Neural cell (in vitro differentiated cells): ENCODE measurements at regions not wholly inside any gene's neighbourhood (a gene's known extent, or its start where the extent isn't known, plus 50 kb on each side); places are given as distances from the start of the nearest gene placed in this dataset.

ENCODE experiments used
- H2AFZ ChIP-seq: fragments of 200-600, 300-800 bp; sonication (generic), shearing (Covaris generic); 2 replicates; pipeline ENCODE4 v1.6.0; 2014; ENCODE audit warnings: low read depth, mild to moderate bottlenecking, antibody characterized with exemption, low read length, moderate library complexity
- H3F3A ChIP-seq: fragments of 200-600 bp; shearing (Covaris generic); 2 replicates; pipeline ENCODE4 v1.6.1; 2016; ENCODE audit warnings: mild to moderate bottlenecking, moderate library complexity, mixed read lengths, antibody characterized with exemption, low read length; ENCODE audit not compliant: insufficient read depth, poor library complexity, severe bottlenecking
- H3K27ac ChIP-seq: fragments of 200-600, 300-800 bp; sonication (generic), shearing (Covaris generic); 2 replicates; pipeline ENCODE4 v1.5.1; 2014; ENCODE audit warnings: mild to moderate bottlenecking, low read length, moderate library complexity
- H3K27me3 ChIP-seq: fragments of 300-800, 200-600 bp; sonication (generic), shearing (Covaris generic); 2 replicates; pipeline ENCODE4 v1.6.0; 2014; ENCODE audit warnings: mild to moderate bottlenecking, low read depth, low read length, moderate library complexity; ENCODE audit not compliant: insufficient read depth
- H3K36me3 ChIP-seq: fragments of 300-800, 200-600 bp; sonication (generic), shearing (Covaris generic); 2 replicates; pipeline ENCODE4 v1.5.1; 2014; ENCODE audit warnings: mild to moderate bottlenecking, antibody characterized with exemption, low read length, moderate library complexity; ENCODE audit not compliant: insufficient read depth
- H3K4me2 ChIP-seq: fragments of 300-800, 200-600 bp; sonication (generic), shearing (Covaris generic); 2 replicates; pipeline ENCODE4 v1.6.0; 2014; ENCODE audit warnings: mild to moderate bottlenecking, low read length
- H3K4me3 ChIP-seq: fragments of 300-800, 200-600 bp; sonication (generic), shearing (Covaris generic); 2 replicates; pipeline ENCODE4 v1.5.1; 2014; ENCODE audit warnings: mild to moderate bottlenecking, low read length, moderate library complexity
- H3K79me2 ChIP-seq: fragments of 200-600 bp; shearing (Covaris generic); replicated peaks from 2 replicates; pipeline ENCODE4 v1.6.0; 2014; ENCODE audit warnings: mild to moderate bottlenecking, low read length, moderate library complexity; ENCODE audit not compliant: insufficient read depth
- H3K9ac ChIP-seq: fragments of 300-800, 200-600 bp; sonication (generic), shearing (Covaris generic); 2 replicates; pipeline ENCODE4 v1.6.1; 2016; ENCODE audit warnings: mild to moderate bottlenecking, low read length, mixed read lengths
- H3K9me2 ChIP-seq: fragments of 200-600 bp; shearing (Covaris generic); 2 replicates; pipeline ENCODE4 v1.6.1; 2016; ENCODE audit warnings: mild to moderate bottlenecking, low read length, mixed read lengths; ENCODE audit not compliant: insufficient read depth
- H3K9me3 ChIP-seq: fragments of 200-600, 300-800 bp; sonication (generic), shearing (Covaris generic); 2 replicates; pipeline ENCODE4 v1.6.1; 2016; ENCODE audit warnings: mild to moderate bottlenecking, mixed run types, low read length, moderate library complexity, mixed read lengths
- H4K20me1 ChIP-seq: fragments of 200-600 bp; shearing (Covaris generic); 2 replicates; pipeline ENCODE4 v1.6.1; 2016; ENCODE audit warnings: mild to moderate bottlenecking, mixed run types; ENCODE audit not compliant: insufficient read depth
- EP300 ChIP-seq: fragments of 450-650 bp; conservative IDR thresholded peaks from 2 replicates; pipeline ENCODE4 v1.6.1; 2014; ENCODE audit warnings: antibody characterized with exemption, mild to moderate bottlenecking, moderate library complexity; ENCODE audit not compliant: poor library complexity, severe bottlenecking
- EZH2 ChIP-seq: fragments of 200-600, 300-800 bp; shearing (Covaris generic), sonication (generic); IDR thresholded peaks from 2 replicates; pipeline ENCODE4 v1.6.1; 2014; ENCODE audit warnings: antibody characterized with exemption, low read length, borderline replicate concordance, mild to moderate bottlenecking; ENCODE audit not compliant: insufficient read depth, poor library complexity, severe bottlenecking
- MXI1 ChIP-seq: fragments of 450-650 bp; conservative IDR thresholded peaks from 2 replicates; pipeline ENCODE4 v1.6.1; 2014; ENCODE audit warnings: antibody characterized with exemption, mild to moderate bottlenecking; ENCODE audit not compliant: poor library complexity, severe bottlenecking
- POLR2AphosphoS5 ChIP-seq: IDR thresholded peaks from 2 replicates; pipeline ENCODE4 v1.6.1; 2012
- RAD21 ChIP-seq: fragments of 450-650 bp; conservative IDR thresholded peaks from 2 replicates; pipeline ENCODE4 v1.6.1; 2014; ENCODE audit warnings: antibody characterized with exemption, mild to moderate bottlenecking, moderate library complexity
- SMC3 ChIP-seq: fragments of 450-650 bp; conservative IDR thresholded peaks from 2 replicates; pipeline ENCODE4 v1.6.1; 2014; ENCODE audit warnings: antibody characterized with exemption, mild to moderate bottlenecking, moderate library complexity; ENCODE audit not compliant: poor library complexity
- TAF1 ChIP-seq: IDR thresholded peaks from 2 replicates; pipeline ENCODE4 v1.6.1; 2012; ENCODE audit warnings: low read depth
- TF ChIP-seq, protein P1 (sequence below): fragments of 450-650 bp; IDR thresholded peaks from 2 replicates; pipeline ENCODE4 v1.5.1; 2014; ENCODE audit warnings: antibody characterized with exemption, mild to moderate bottlenecking, moderate library complexity; ENCODE audit not compliant: poor library complexity, severe bottlenecking
- TF ChIP-seq, protein P2 (sequence below): IDR thresholded peaks from 2 replicates; pipeline ENCODE4 v1.6.1; 2012; ENCODE audit warnings: borderline replicate concordance

DNA sequence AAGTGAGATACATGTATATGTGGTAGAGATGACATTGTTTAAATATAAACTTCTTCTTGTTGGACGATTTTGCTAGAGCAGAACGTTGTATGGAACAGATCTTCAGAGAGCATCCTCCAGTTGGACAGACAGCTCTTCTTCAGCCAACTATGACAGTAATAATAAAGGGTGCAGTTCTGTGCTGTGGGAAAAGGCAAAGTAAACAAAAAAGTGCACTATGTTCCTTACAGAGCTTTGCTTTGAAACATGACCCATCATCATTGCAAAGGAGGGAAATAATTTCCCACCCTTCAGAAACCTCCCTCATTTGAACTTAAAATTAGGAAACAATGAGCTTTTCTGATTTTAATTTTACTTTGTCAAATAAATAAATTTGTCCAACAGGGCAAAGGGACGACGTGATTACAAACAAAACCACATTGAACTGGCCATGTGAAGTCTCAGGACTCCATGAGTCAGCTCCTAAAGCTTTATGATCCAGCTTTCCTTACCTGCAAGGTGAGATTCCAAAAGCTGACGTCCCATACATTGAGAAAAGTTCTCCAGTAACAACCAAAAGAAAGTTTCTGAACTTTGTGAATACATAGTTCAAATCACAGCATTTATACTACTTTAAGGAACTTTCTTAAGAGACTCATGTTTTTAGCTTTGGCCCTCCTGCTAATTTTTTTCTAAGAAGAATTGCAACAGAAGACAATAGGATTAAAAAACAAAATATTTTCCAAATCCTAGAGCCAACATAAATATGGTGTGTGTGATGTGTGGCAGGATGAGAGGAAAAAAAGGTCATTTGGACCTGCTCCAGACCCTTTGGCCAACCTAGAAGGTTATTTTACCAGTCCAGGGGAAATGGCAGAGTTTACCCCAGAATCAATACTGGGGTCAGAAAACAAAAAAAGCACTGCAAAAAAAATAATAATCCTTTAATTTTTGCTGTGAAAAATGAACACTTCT is 565.4 kb upstream of the NRP1 start:
- H3K9ac ChIP-seq: no peak overlapping the region
- no peak overlapping the region for H3K27ac ChIP-seq
- no peaks in the 10 kb centered on the region for H3K9me2 ChIP-seq

DNA sequence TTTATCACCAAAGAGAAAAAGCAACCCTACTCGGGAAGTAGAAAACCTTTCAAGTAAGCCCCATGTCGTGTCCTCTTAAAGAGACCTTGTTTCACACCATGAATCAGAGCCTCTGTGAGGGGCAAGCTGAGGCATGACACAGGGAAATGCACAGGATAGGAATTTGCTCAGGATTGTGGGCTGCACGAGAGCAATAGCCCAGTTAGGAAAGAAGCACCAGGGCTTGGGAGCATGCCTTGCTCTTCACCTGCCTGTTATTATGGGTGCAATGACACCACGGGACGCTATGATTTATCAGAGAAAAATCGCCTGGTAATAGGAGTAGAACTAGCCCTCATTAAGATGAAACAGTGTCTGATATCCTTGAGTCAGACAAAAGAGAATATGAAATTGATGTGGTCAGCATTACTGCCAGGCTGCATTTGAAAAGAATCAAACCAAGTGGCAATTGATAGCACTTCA is 562.9 kb upstream of the NRP1 start:
- Histone ChIP-seq H3F3A (no peaks in the 10 kb centered on the region), H3K4me2 (no peak overlapping the region), H3K9me2 (no peaks in the 10 kb centered on the region), H3K79me2 (no peaks in the 10 kb centered on the region), H3K9ac (no peak overlapping the region), H3K9me3 (no peaks in the 10 kb centered on the region), H3K27ac (no peak overlapping the region), H3K36me3 (no peaks in the 10 kb centered on the region), H3K4me3 (no peak overlapping the region), H3K27me3 (no peaks in the 10 kb centered on the region), H2AFZ (no peak overlapping the region), H4K20me1 (no peaks in the 10 kb centered on the region)
- TF ChIP-seq MXI1: no peak
- TF ChIP-seq, protein P1, sequence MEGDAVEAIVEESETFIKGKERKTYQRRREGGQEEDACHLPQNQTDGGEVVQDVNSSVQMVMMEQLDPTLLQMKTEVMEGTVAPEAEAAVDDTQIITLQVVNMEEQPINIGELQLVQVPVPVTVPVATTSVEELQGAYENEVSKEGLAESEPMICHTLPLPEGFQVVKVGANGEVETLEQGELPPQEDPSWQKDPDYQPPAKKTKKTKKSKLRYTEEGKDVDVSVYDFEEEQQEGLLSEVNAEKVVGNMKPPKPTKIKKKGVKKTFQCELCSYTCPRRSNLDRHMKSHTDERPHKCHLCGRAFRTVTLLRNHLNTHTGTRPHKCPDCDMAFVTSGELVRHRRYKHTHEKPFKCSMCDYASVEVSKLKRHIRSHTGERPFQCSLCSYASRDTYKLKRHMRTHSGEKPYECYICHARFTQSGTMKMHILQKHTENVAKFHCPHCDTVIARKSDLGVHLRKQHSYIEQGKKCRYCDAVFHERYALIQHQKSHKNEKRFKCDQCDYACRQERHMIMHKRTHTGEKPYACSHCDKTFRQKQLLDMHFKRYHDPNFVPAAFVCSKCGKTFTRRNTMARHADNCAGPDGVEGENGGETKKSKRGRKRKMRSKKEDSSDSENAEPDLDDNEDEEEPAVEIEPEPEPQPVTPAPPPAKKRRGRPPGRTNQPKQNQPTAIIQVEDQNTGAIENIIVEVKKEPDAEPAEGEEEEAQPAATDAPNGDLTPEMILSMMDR: no peak
- TF ChIP-seq EZH2: no peak
- no peak for TF ChIP-seq SMC3
- TF ChIP-seq RAD21: no peak
- TF ChIP-seq POLR2AphosphoS5: no peak
- TF ChIP-seq, protein P2, sequence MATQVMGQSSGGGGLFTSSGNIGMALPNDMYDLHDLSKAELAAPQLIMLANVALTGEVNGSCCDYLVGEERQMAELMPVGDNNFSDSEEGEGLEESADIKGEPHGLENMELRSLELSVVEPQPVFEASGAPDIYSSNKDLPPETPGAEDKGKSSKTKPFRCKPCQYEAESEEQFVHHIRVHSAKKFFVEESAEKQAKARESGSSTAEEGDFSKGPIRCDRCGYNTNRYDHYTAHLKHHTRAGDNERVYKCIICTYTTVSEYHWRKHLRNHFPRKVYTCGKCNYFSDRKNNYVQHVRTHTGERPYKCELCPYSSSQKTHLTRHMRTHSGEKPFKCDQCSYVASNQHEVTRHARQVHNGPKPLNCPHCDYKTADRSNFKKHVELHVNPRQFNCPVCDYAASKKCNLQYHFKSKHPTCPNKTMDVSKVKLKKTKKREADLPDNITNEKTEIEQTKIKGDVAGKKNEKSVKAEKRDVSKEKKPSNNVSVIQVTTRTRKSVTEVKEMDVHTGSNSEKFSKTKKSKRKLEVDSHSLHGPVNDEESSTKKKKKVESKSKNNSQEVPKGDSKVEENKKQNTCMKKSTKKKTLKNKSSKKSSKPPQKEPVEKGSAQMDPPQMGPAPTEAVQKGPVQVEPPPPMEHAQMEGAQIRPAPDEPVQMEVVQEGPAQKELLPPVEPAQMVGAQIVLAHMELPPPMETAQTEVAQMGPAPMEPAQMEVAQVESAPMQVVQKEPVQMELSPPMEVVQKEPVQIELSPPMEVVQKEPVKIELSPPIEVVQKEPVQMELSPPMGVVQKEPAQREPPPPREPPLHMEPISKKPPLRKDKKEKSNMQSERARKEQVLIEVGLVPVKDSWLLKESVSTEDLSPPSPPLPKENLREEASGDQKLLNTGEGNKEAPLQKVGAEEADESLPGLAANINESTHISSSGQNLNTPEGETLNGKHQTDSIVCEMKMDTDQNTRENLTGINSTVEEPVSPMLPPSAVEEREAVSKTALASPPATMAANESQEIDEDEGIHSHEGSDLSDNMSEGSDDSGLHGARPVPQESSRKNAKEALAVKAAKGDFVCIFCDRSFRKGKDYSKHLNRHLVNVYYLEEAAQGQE: no peak
- TF ChIP-seq TAF1: no peak

More for the DNA sequence above, 565.4 kb upstream of the NRP1 start:
- TF ChIP-seq EP300: no peak
- TF ChIP-seq, protein P2: no peak
- no peaks in the 10 kb centered on the region for H3F3A ChIP-seq
- no peak overlapping the region for H3K4me3 ChIP-seq
- no peaks in the 10 kb centered on the region for H3K9me3 ChIP-seq
- H3K27me3 ChIP-seq: no peaks in the 10 kb centered on the region
- H3K79me2 ChIP-seq: no peaks in the 10 kb centered on the region
- H2AFZ ChIP-seq: no peak overlapping the region
- no peaks in the 10 kb centered on the region for H4K20me1 ChIP-seq
- H3K36me3 ChIP-seq: no peaks in the 10 kb centered on the region
- H3K4me2 ChIP-seq: no peak overlapping the region
